ENCODE measurements at regions not wholly inside any gene's neighbourhood (a gene's known extent, or its start where the extent isn't known, plus 50 kb on each side); places are given as distances from the start of the nearest gene placed in this dataset.
"Not testable (repeated sequence)": the region's sequence is repeated elsewhere in the genome, so short reads cannot be mapped to it uniquely, and the experiment has no call there.

DNA sequence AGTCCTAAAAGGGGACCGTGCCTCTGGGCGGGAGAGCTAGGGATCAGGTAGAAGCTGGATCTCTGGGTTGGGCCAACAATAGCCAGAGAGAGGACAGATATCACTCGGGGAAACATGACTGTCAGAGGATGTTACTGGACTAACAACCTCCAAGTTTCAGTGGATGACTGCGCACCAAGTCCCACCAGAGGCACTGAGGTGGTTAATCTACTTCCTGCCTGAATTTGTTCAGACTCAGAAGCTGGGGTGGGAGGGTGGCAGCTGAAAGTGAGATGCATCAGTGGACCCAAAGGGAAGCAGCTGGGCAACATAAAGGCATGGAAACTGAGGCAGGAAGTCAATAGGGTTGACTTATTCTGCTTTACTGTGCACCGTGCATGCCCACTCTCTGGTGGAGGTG, 130.1 kb upstream of the SLC44A1 start:
- DNase-seq (ENCODE audit: low spot score) = no peak

DNA sequence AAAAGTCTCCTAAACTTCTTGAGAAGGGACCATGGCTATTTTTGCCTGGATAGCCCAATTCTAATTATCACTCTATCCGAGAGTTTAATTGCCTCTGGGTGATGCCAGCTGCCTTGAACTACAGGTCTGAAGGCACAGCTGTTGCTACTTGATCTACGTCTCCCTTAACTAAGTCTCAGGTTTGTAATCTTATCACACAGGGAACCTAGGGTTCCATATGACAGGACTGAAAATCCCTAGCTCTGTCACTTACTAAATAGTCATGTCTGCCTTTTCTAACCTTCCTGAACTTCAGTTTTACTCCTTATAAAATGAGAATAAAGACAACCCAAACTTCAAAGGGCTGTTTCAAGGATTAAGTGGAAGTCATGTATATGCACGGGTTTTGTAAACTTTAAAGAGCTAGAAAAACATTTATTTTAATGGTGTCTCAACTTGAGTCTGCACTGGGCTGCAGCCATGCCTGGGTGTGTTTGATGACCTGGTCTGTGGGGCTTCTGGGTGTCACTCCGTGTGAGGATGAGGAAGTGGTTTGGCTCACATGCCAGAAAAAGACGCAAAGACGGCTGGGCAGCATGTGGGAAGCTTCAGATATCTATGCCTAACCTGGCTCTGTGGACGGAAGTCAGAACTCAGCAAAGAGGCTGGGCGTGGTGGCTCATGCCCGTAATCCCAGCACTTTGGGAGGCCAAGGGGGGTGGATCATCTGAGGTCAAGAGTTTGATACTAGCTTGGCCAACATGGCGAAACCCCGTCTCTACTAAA, 129.3 kb upstream of the SLC44A1 start:
- no peak for DNase-seq (ENCODE audit: low spot score)

DNA sequence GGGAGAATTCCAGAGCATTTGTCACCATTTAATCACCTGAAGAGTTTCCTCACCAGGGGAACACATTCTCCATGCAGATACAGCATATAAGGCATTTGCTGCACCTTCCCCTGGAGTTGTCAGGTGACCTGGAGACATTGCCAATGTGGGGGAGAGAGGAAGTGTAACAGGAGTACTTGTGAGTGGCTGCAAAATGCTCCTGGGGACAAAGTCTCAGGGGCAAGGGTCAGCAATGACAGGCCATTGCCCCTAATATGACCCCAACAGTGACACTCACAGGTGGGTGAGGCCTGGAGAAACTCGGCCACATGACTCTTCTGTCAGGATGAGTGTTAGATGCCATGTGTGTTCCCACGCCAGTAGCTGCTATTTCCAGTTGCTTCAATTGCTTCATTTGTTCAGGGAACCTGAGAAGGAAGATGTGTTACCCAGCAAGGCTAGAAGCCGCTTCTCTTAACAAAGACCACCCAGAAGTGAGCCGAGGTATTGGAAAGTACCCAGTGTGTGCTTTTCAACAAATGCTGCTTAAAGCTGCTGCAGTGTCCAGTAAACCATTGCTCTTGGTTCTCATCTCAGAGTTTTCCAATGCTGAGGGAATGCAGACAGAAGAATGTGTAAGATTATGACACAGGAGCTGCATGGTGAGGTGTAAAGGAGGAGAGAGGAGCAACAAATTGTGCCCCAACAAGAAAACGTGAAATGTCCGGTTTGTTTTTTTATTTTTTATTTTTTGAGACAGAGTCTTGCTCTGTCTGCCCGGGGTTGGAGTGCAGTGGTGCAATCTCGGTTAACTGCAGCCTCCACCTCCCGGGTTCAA, 128.2 kb upstream of the SLC44A1 start:
- no peak for DNase-seq (ENCODE audit: low spot score)

DNA sequence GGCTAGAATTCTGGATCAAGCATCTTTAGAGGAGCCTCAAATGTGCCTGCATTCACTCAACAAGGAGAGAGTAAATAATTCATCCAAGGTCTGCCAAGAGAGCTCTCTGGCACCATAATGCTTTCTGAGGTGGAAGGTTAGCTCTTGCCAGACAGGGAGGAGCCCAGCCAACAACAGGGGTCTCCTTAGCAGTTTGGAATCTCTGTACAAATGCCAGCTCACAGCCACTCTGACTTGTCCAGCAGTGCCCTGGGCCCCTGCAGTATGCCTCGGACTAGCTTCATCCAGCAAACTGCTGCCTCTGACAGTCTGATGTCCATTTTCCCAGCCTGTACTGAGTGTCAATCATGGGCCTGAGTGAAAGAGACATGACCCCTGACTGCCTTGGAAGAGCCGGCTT, 127.2 kb upstream of the SLC44A1 start:
- no peak for DNase-seq (ENCODE audit: low spot score)

DNA sequence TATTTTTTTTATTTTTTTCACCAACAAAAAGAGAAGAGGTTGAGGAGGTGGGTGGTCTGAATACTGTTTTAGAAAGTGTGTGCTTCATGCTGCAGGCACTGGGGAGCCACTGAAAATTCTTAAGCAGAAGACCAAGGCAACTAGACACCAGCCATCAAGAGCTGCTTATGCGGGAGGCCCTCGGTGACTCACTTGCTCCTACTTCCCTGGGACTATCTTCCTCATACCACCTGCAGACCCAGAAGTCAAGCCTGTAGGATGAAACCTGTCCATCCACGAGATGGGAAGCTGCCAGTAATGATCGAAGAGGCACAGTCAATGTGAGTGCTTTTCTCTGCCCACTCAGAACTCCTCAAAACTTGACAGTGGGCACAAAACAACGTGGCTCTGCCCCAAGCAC, 125.8 kb upstream of the SLC44A1 start:
- DNase-seq (ENCODE audit: low spot score) = no peak

DNA sequence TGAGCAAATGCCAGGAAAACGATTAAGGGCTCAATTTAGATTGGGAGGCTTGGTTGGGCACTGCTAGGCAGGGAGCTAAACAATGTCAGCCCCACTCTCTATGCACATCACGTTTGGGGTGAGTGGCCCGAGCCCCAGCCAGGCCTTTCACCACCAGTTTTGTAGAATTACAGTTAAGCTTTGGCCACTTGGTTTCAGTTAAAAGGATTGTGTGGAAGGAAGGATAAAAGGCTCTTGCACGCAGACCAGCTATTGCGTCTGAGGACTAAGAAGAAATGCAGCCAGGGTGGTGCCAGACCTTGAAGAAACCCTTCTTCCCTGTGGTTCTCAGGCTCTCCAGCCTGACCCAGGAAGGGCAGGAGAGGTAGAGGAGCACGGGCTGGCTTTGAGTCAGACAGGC, 125.3 kb upstream of the SLC44A1 start:
- no peak for DNase-seq (ENCODE audit: low spot score)

DNA sequence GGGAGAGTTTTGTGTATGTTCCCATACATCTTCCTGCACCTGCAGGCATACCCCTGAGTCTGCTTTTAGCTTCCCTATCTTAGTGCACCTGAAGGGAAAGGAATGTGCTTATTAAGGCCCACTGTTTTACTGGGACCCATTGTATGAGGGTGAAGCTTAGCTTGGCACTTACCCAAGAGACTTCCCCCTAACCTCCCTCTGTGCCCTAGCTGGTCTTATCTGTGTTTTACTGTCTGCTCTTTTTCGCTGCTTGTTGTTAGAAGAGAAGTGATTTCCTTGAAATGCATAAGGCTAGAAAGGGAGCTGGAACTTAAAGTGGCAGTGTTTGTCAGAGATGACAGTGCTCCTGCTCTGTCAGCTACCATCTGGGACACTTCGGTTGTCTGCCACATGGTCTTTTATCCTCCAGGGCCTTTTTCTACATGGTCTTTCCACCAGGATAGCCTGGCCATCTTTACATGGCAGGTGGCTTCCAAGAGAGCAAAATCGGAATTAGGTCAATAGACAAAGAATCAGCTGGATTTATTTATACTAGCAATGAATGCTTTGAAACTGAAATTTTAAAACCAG, 122.5 kb upstream of the SLC44A1 start:
- no peak for DNase-seq (ENCODE audit: low spot score)

DNA sequence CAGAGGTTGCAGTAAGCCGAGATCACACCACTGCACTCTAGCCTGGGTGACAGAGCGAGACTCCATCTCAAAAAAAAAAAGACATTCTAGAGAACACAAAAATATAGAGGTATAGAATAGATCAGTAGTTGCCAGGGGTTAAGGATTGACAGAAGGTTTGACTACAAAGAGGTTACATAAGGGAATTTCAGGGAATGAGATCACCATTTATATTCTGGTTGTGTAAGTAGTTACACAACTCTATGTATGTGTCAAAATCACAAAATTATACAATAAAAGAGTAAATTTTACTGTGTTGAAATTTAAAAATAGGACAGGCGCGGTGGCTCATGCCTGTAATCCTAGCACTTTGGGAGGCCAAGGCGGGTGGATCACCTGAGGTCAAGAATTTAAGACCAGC, 119.9 kb upstream of the SLC44A1 start:
- DNase-seq (ENCODE audit: low spot score) = not testable (repeated sequence)

DNA sequence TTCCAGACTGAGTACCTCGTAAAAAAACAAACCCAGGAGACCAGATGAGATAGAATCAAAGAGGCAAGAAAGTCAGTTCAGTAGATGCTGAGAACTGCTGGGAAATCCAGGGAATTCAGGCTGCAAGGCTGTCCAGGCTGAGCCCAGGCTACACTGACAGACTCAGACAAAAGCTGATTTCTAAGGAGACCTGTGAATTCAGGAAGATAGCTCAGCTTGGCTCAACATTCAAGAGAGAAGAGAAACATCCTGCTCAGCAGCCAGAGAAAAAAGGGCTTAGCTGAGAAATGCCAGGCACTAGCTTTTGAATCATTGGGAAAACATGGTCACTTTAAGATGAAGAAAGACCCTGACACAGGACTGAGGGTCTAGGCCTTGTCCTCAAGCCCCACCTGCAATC, 118.2 kb upstream of the SLC44A1 start:
- no peak for DNase-seq (ENCODE audit: low spot score)

DNA sequence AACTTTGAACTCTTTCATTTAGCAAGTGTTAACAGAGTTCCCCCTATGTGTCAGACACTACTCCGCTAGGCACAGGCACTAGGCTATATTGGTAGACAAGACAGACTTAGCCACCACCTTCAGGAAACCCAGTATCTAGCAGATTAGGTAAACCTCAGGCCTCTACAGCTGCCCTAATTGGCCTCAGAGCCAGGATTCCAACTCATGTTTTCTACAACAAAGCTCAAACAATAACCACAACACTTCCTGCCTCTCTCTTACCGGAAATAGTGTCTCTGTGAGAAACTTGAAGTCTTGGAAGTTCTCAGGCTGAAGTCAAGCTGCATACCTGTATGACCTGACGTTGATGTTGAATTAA, 116.6 kb upstream of the SLC44A1 start:
- DNase-seq (ENCODE audit: low spot score) = no peak

DNA sequence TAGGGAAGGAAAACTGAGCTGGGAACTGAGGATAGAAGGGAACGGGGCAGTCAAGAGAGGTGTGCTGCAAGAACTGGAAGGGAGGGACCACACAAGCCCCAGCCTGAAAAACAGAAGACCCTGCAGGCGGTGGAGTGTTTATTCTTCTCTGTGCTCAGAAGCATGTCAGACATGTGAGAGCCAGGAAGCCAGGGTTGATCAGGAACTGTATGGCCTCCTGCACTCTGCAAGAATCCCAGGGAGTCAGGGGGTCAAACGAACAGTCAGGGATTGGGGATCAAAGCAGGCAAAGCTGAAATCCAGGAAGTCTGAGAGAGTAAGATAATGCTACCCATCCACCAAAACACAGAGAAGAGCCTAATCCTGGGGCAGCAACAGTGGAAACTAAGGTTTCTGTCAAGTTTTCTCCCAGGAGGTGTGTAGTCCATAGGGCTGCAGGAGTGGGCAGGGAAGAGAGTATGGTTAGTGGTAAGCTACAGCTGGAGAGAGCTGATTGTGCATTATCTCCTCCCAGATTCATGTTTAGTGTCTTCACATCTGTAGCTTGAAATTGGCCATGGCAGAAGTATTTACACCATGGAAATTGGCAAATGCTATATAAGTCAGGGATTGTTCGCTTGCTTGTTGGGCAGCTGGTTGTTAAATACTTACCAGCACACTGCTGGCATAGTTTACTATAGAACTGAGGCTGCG, 115.4 kb upstream of the SLC44A1 start:
- DNase-seq (ENCODE audit: low spot score) = no peak

DNA sequence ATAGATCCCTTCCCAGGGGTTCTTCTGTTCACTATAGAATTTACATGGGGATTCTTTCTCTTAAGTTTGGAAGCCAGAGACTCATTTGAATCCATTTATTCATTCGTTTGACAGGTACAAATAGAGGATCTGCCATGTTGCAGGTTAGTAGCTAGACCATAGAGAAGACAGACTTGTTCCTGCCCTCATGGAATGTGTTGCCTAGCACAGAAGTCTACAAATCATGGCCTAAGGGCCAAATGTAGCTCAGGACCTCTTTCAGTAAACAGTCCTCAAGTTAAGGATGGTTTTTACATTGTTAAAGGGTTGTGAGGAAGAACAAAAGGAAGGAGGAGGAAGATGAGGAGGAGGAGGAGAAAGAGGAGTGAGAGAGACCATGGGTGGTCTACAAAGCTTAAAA, 114.7 kb upstream of the SLC44A1 start:
- no peak for DNase-seq (ENCODE audit: low spot score)

DNA sequence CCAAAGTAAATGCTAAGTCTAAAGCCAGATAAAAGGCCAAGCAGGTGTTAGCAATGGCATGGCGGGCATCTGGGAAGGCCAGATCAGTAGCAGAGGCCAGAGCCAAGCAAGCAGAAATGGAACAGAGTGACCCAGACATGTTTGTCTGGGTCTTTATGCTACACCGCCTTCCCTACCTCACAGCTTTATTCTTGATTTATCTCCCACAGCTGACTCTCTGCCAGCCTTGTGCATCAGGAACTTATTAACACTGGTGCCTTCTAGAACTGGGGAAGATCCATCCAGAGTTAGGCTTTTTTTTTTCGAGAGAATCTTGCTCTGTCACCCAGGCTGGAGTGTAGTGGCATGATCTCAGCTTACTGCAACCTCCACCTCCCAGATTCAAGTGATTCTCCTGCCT, 112.5 kb upstream of the SLC44A1 start:
- no peak for DNase-seq (ENCODE audit: low spot score)

DNA sequence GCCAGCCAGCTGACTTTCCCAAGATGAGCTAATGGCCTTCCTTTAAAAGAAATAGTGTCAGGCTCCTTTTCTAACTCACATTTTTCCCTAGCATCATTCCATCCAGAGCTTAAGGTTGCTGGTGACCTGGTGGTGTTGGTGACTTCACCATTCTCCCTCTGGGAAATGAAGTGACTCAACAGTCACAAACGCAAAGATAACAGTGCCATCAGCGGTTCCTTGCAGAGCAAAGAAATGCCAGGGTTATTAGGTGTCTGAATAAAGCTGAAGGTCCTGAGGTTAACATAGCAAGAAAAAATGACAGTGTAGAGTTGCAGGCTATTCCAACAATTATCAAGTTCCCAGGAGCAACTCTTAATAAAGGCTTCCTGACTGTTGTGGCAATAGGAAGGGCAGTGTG, 111.8 kb upstream of the SLC44A1 start:
- no peak for DNase-seq (ENCODE audit: low spot score)

DNA sequence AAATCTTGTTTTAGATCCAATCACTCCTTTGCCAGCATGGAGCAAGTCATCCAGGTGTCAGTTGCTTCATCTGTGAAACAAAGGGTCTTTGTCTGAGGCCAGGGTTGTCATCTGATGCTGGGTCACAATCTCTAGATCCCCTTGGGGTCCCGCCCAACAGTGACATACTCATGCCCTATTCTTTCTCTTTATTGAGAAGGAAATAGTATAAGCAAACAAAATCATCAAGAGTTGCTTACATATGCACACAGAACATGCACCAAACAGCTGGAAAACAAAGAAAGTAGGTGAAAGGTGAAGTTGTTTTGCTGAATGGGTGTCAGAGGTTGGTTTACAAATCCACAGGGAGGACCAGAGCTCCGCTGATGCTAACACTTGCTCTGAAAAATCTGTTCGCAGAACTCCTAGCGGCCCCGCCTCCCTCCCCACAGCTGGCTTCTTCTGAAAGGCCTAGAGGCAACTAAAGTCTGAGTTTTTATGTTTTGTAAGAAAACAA, 106.1 kb upstream of the SLC44A1 start:
- DNase-seq (ENCODE audit: low spot score) = no peak

DNA sequence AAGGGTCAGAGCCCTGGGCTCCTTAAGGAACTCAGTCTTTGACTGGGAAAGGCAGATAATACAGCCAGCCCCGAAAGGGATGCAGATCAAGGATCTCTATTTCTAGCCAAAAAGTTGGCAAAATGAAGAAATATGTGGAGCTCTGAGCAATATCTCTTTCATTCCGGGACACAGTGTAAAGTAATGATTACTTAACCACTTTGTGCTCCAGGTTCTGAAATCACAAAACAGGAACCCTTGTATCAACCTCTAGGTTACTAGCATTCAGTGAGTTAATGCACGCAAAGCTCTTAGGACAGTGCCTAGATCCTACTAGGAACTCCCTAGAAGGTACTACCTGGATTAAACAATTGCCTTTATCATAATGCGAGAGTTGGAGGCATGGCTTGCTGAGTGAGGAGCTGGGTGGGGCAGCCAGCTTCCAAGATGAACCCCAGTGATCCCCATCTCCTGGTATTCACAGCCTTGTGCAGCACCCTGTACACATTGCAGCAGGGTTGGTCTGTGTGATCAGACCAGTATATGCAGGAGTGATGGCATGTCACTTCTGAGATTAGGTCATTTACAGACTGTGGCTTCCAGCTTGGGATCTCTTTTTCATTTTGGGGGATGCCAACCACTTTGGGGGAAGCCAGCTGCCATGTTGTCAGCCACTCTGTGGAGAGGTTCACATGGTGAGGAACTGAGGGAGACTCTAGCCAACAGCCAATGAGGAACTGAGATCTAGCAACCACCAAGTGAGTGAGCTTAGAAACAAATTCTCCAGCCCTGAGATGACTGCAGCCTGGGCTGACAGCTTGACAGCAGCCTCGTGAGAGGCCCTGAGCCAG, 103.1 kb upstream of the SLC44A1 start:
- DNase-seq (ENCODE audit: low spot score) = no peak

DNA sequence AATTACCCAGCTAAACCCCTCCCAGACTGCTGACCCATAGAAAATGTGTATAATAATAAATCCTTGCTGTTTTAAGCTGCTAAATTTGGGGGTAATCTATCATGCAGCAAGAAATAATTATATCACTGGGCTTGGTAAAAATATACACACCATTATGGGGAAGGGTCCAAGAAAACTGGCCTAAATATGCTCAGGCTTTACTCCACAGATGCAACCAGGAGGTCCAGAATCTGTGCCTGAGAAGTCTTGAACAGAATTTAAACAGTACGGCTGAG, 102.5 kb upstream of the SLC44A1 start:
- DNase-seq (ENCODE audit: low spot score) = no peak

DNA sequence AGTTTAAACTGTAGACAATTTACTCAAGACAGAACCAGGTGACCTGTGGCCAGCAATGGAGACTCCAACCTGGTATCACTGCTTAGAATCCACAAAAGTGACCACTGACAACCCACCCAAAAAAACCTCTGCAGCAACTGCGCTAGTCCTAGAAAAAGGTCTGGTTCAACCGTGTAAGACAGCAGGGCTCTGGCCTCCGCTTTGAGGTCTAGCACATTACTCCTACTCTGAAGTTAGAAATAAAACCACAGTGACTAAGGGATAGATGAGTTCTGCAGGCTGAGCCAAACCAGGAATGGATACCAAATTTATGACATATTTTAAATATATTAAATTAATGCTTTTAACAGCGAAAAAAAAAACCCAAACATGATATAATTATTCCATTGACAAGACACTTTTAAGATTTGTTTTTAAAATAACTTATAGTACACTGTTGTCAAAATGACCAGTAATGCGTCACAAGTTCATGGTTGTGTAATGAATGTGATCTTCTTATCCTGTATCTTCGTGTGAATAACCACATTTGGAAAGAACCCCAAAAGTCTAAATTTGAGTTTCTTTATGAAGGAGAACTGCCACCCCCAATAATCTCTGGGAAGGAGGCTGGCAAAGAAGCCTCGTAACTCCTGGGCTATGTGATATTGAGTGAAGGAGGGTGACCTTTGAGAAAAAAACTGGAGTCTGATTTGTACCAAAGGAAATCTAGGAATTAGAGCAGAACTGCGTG, 101.9 kb upstream of the SLC44A1 start:
- DNase-seq (ENCODE audit: low spot score) = no peak

DNA sequence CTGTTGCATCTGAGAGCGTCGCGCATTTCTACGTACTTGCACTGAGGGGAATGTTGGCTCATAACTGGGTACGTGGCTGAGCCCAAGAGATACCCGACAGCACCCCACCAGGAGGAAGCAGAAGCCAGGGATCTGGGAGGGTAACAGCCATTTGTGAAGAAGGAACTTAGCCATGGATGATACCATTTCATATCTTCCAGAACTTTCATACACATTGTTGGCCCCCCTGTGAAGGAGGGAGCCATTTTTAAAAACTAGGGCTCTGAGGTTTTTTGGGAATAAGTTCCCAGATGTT, 101.4 kb upstream of the SLC44A1 start:
- no peak for DNase-seq (ENCODE audit: low spot score)

DNA sequence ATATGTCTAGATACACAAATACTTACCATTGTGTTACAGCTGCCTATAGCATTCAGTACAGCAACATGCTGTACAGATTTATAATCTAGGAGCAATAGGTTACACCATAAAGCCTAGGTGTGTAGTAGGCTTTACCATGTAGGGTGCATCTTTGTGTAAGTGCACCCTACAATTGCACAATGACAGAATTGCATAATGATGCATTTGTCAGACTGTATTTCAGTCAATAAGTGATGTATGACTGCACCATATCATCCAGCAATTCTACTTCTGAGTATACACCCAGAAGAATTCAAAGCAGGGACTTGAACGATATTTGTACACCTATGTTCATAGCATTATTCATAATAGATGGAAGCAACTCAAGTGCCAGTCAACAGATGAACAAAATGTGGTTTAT, 100.4 kb upstream of the SLC44A1 start:
- no peak for DNase-seq (ENCODE audit: low spot score)

DNA sequence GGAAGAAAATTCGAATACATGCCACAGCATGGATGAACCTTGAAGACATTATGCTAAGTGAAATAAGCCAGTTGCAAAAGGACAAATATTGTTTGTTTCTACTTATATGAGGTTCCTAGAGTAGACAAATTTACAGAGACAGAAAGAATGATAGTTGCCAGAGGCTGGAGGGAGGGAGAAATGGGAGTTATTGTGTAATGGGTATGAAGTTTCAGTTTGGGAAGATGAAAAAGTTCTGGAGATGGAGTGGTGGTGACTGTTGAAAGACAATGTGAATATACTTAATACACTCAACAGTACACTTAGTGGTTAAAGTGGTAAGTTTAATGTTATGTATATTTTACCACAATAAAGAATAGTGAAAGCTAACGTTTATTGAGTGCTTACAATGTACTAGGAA, 99.6 kb upstream of the SLC44A1 start:
- DNase-seq (ENCODE audit: low spot score) = no peak

DNA sequence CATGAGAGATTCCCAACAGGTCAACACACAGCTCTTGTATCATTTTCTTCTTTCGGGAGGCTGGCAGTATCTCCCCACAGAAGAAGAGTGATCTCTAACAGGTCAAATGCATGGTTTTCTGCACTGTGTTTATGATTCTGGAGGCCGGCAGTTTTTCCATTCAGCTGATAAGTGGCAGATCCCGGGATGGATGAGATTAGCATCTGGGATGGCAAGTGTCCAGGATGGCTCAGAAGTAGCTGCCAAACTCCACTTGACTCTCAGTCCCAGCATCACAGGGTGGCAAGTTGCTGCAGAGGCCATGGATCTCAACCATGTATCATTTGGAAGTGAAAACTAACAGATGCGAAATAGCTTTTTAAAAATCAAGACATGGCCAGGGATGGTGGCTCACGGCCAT, 97.8 kb upstream of the SLC44A1 start:
- no peak for DNase-seq (ENCODE audit: low spot score)

All from left forelimb (tissue), 1 donor.